CD14-positive monocyte (primary cell): ENCODE measurements at regions not wholly inside any gene's neighbourhood (a gene's known extent, or its start where the extent isn't known, plus 50 kb on each side); places are given as distances from the start of the nearest gene placed in this dataset.

Source experiments
- DNase-seq, 3 donors: peaks; one replicate each; pipeline ENCODE4 v3.0.0-alpha.2; 2011 to 2022
- H2AFZ ChIP-seq: 2 replicates; pipeline ENCODE4 v1.6.0; 2012; ENCODE audit warnings: mild to moderate bottlenecking, low read depth, low read length, inconsistent platforms; ENCODE audit not compliant: insufficient read depth, poor library complexity, severe bottlenecking
- H3K27ac ChIP-seq, 2 donors: 1 replicate in 1 of 2; 2 replicates in 1 of 2; pipeline ENCODE4 v1.5.1; 2012 to 2013; ENCODE audit warnings: low read length in 2 of 2, control low read depth in 1 of 2, inconsistent platforms in 1 of 2, low read depth in 1 of 2, mild to moderate bottlenecking in 1 of 2
- H3K27me3 ChIP-seq, 2 donors: one replicate each; pipeline versions ENCODE4 v1.6.0 to v1.6.1; 2011 to 2013; ENCODE audit warnings: low read length in 2 of 2; ENCODE audit not compliant: control insufficient read depth in 2 of 2, insufficient read depth in 2 of 2
- H3K36me3 ChIP-seq, 2 donors: replicated peaks in 1 of 2; 1 replicate in 1 of 2; 2 replicates in 1 of 2; pipeline versions ENCODE4 v1.5.1 to v1.6.1; 2012 to 2013; ENCODE audit warnings: low read length in 2 of 2, control low read depth in 1 of 2, inconsistent platforms in 1 of 2, mild to moderate bottlenecking in 1 of 2; ENCODE audit not compliant: insufficient read depth in 2 of 2, control insufficient read depth in 1 of 2
- H3K4me1 ChIP-seq, 2 donors: 1 replicate in 1 of 2; 2 replicates in 1 of 2; pipeline versions ENCODE4 v1.5.1 to v1.6.1; 2012 to 2013; ENCODE audit warnings: low read length in 2 of 2, control low read depth in 1 of 2, inconsistent platforms in 1 of 2, mild to moderate bottlenecking in 1 of 2, moderate library complexity in 1 of 2; ENCODE audit not compliant: insufficient read depth in 2 of 2, control insufficient read depth in 1 of 2
- H3K4me2 ChIP-seq: replicated peaks from 2 replicates; pipeline ENCODE3; 2012; ENCODE audit warnings: low read length, moderate library complexity, mild to moderate bottlenecking; ENCODE audit not compliant: poor library complexity, severe bottlenecking; ENCODE audit errors: extremely low read depth
- H3K4me3 ChIP-seq, 3 experiments: fragments of 200-600 bp in 1 of 3; sonication (generic) in 1 of 3; replicated peaks in 1 of 3; 1 replicate in 2 of 3; 2 replicates in 1 of 3; pipeline ENCODE4 v1.5.1; 2011 to 2013; ENCODE audit warnings: low read length in 3 of 3, mild to moderate bottlenecking in 3 of 3, control low read depth in 2 of 3, low read depth in 2 of 3, inconsistent platforms in 1 of 3, moderate library complexity in 1 of 3
- H3K79me2 ChIP-seq: 2 replicates; pipeline ENCODE4 v1.6.0; 2012; ENCODE audit warnings: mild to moderate bottlenecking, control low read depth, inconsistent platforms, low read length, moderate library complexity; ENCODE audit not compliant: insufficient read depth
- H3K9ac ChIP-seq: 2 replicates; pipeline ENCODE4 v1.6.0; 2017; ENCODE audit warnings: low read length, mild to moderate bottlenecking; ENCODE audit not compliant: insufficient read depth, poor library complexity, severe bottlenecking
- H3K9me3 ChIP-seq, 2 donors: replicated peaks in 1 of 2; 1 replicate in 1 of 2; 2 replicates in 1 of 2; pipeline versions ENCODE4 v1.5.1 to v1.6.1; 2012 to 2013; ENCODE audit warnings: low read length in 2 of 2, control low read depth in 1 of 2; ENCODE audit not compliant: control insufficient read depth in 1 of 2, insufficient read depth in 1 of 2
- H4K20me1 ChIP-seq: 2 replicates; pipeline ENCODE4 v1.6.0; 2012; ENCODE audit warnings: mild to moderate bottlenecking, low read length, control low read depth, moderate library complexity; ENCODE audit not compliant: insufficient read depth
- H3K27ac Mint-ChIP-seq, 7 donors: one replicate each; pipeline ENCODE4 v1.8.0; 2020; ENCODE audit warnings: mild to moderate bottlenecking in 7 of 7, mixed read lengths in 7 of 7, moderate library complexity in 6 of 7, inconsistent platforms in 2 of 7
- H3K27me3 Mint-ChIP-seq, 3 donors: one replicate each; pipeline ENCODE4 v1.8.0; 2021 to 2022; ENCODE audit warnings: low read depth in 3 of 3, mild to moderate bottlenecking in 3 of 3, mixed read lengths in 3 of 3, moderate library complexity in 3 of 3, inconsistent platforms in 1 of 3
- H3K36me3 Mint-ChIP-seq, 2 donors: one replicate each; pipeline ENCODE4 v1.8.0; 2020; ENCODE audit warnings: mixed read lengths in 2 of 2, inconsistent platforms in 1 of 2, mild to moderate bottlenecking in 1 of 2
- H3K4me1 Mint-ChIP-seq: one replicate; pipeline ENCODE4 v1.8.0; 2020; ENCODE audit warnings: mild to moderate bottlenecking, mixed read lengths
- H3K4me3 Mint-ChIP-seq, 2 donors: one replicate each; pipeline ENCODE4 v1.8.0; 2020; ENCODE audit warnings: mild to moderate bottlenecking in 2 of 2, mixed read lengths in 2 of 2, moderate library complexity in 1 of 2
- H3K9me3 Mint-ChIP-seq, 7 donors: one replicate each; pipeline ENCODE4 v1.8.0; 2020 to 2022; ENCODE audit warnings: mixed read lengths in 7 of 7, mild to moderate bottlenecking in 6 of 7, moderate library complexity in 6 of 7, inconsistent platforms in 2 of 7
- CTCF ChIP-seq: fragments of 200-600 bp; IDR thresholded peaks from one replicate; pipeline ENCODE4 v1.8.0; 2022; ENCODE audit warnings: antibody characterized with exemption, mild to moderate bottlenecking
- WGBS: methylation state at CpG from one replicate; pipeline ENCODE4 v1.1.5; 2013; ENCODE audit warnings: missing lambda C conversion rate; ENCODE audit not compliant: insufficient coverage; 5-methylcytosine and 5-hydroxymethylcytosine counted together
- intact Hi-C, 2 donors: fragments of 100-400 bp; cut with micrococcal nuclease; formaldehyde crosslinking; loops; one replicate each; pipeline versions ENCODE4 v1.15.0 to v1.15.1; 2023

- WGBS: 100% methylated on average over 1 of the region's 3 CpGs
- H3K9ac ChIP-seq: no peak overlapping the region
Observed at GRCh38 chr3:139738697-139739096, 60.9 kb upstream of the NMNAT3 start.

DNA sequence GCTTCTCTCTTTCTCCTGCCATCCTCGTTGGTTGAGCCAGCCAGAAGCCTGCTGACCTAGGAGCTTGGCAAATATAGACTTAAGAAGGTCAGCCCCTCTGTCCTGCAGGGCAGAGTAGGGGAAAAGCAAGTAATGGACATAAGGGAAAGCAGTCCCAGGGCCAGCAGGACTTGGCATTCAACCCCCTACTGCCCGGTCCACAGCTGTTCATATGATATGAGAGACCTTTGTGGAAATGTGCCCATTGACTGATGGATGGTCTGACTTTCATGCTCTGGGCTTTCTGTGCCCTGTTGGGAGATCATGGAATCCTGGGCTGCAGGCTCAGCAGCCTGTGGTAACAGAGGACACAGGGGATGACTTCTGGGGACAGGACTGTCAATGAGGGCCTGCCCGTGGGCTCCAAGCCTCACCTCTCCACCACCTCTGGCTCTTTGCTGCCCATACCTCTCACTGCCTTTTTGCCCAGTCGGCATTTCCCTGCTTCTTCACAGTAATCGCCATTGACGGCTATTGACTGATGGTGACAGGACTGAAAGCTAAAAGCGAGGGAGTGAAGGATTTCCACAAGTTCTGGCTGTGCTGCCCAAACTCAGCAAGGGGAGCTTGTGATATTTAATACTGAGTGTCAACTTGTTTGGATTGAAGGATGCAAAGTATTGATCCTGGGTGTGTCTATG lies 60.0 kb upstream of the NMNAT3 start:
- no peak overlapping the region for H2AFZ ChIP-seq
- no peaks in the 10 kb centered on the region for H3K79me2 ChIP-seq
- no peaks in the 10 kb centered on the region for H4K20me1 ChIP-seq
- Mint-ChIP-seq H3K36me3 (no peaks in the 10 kb centered on the region), H3K27me3 (peaks cover 5 to 21% (median 8%) of the 10 kb centered on the region in 3 donors), H3K4me1 (no peaks in the 10 kb centered on the region), H3K27ac (no peak overlapping the region), H3K9me3 (peaks cover 0 to 2% (median 0%) of the 10 kb centered on the region in 7 donors), H3K4me3 (no peak overlapping the region)
- no peaks in the 10 kb centered on the region for H3K4me1 ChIP-seq
- peaks cover 0 to 4% of the 10 kb centered on the region in 2 donors for H3K27me3 ChIP-seq
- no peak for TF ChIP-seq CTCF
- intact Hi-C loops: no loop called here
- H3K36me3 ChIP-seq: no peaks in the 10 kb centered on the region
- H3K27ac ChIP-seq: no peak overlapping the region
- WGBS: 90% methylated on average over 6 of the region's 7 CpGs
- H3K9me3 ChIP-seq: no peaks in the 10 kb centered on the region
- H3K4me3 ChIP-seq: no peak overlapping the region
- no peak for DNase-seq
- no peak overlapping the region for H3K4me2 ChIP-seq
- H3K9ac ChIP-seq: no peak overlapping the region

More at GRCh38 chr3:139738697-139739096, 60.9 kb upstream of the NMNAT3 start:
- intact Hi-C loops: no loop called here
- Histone ChIP-seq H3K36me3 (no peaks in the 10 kb centered on the region), H4K20me1 (no peaks in the 10 kb centered on the region), H3K27ac (no peak overlapping the region), H3K4me1 (no peaks in the 10 kb centered on the region), H3K27me3 (peaks cover 0 to 5% of the 10 kb centered on the region in 2 donors), H2AFZ (no peak overlapping the region), H3K4me3 (no peak overlapping the region), H3K79me2 (no peaks in the 10 kb centered on the region), H3K9me3 (no peaks in the 10 kb centered on the region), H3K4me2 (no peak overlapping the region)
- no peak for TF ChIP-seq CTCF
- no peak overlapping the region for H3K27ac Mint-ChIP-seq
- no peak for DNase-seq
- H3K27me3 Mint-ChIP-seq: peaks cover 4 to 23% (median 5%) of the 10 kb centered on the region in 3 donors
- H3K4me3 Mint-ChIP-seq: no peak overlapping the region
- no peaks in the 10 kb centered on the region for H3K36me3 Mint-ChIP-seq
- no peaks in the 10 kb centered on the region for H3K4me1 Mint-ChIP-seq
- peaks cover 0 to 2% (median 0%) of the 10 kb centered on the region in 7 donors for H3K9me3 Mint-ChIP-seq
